Natural killer cell (primary cell): ENCODE measurements at regions not wholly inside any gene's neighbourhood (a gene's known extent, or its start where the extent isn't known, plus 50 kb on each side); places are given as distances from the start of the nearest gene placed in this dataset.

Experiments
- ATAC-seq, 3 donors: fragments of 150-1000 bp in 2 of 3; fragments of 200-7000 bp in 1 of 3; cut with Tn5 transposase; 1 replicate in 1 of 3; 2 replicates in 2 of 3; pipeline ENCODE4 v1.10.0; 2021; ENCODE audit warnings: mild to moderate bottlenecking in 2 of 3, moderate library complexity in 2 of 3
- DNase-seq, 2 donors: peaks; one replicate each; pipeline versions ENCODE4 v3.0.0 to v3.0.0-alpha.2; 2013 to 2021; ENCODE audit warnings: mixed read lengths in 1 of 2
- H3K27ac ChIP-seq: one replicate; pipeline ENCODE4 v1.5.1; 2013; ENCODE audit warnings: mild to moderate bottlenecking, low read length
- H3K27me3 ChIP-seq: one replicate; pipeline ENCODE4 v1.6.1; 2013; ENCODE audit warnings: low read length; ENCODE audit not compliant: control insufficient read depth, insufficient read depth
- H3K36me3 ChIP-seq: one replicate; pipeline ENCODE4 v1.6.1; 2013; ENCODE audit warnings: low read length; ENCODE audit not compliant: control insufficient read depth, insufficient read depth
- H3K4me1 ChIP-seq: one replicate; pipeline ENCODE4 v1.6.1; 2013; ENCODE audit warnings: low read length; ENCODE audit not compliant: control insufficient read depth, insufficient read depth
- H3K4me3 ChIP-seq: one replicate; pipeline ENCODE4 v1.5.1; 2013; ENCODE audit warnings: low read length
- H3K9me3 ChIP-seq: one replicate; pipeline ENCODE4 v1.6.1; 2013; ENCODE audit warnings: low read length; ENCODE audit not compliant: control insufficient read depth, insufficient read depth
- H3K27ac Mint-ChIP-seq, 2 donors: one replicate each; pipeline ENCODE4 v1.8.0; 2022; ENCODE audit warnings: mild to moderate bottlenecking in 2 of 2, mixed read lengths in 2 of 2, moderate library complexity in 1 of 2
- H3K27me3 Mint-ChIP-seq, 2 donors: one replicate each; pipeline ENCODE4 v1.8.0; 2022; ENCODE audit warnings: low read depth in 2 of 2, mixed read lengths in 2 of 2
- H3K36me3 Mint-ChIP-seq: one replicate; pipeline ENCODE4 v1.8.0; 2022; ENCODE audit warnings: mixed read lengths
- H3K4me1 Mint-ChIP-seq, 2 donors: one replicate each; pipeline ENCODE4 v1.8.0; 2022; ENCODE audit warnings: mixed read lengths in 2 of 2
- H3K4me3 Mint-ChIP-seq: one replicate; pipeline ENCODE4 v1.8.0; 2022; ENCODE audit warnings: mild to moderate bottlenecking, moderate library complexity, mixed read lengths
- H3K9me3 Mint-ChIP-seq, 2 donors: one replicate each; pipeline ENCODE4 v1.8.0; 2022; ENCODE audit warnings: mixed read lengths in 2 of 2
- CTCF ChIP-seq: fragments of 200-600 bp; IDR thresholded peaks from one replicate; pipeline ENCODE4 v1.8.0; 2022; ENCODE audit warnings: antibody characterized with exemption
- WGBS: methylation state at CpG from one replicate; pipeline ENCODE4 v1.1.7; 2013; ENCODE audit warnings: missing lambda C conversion rate; ENCODE audit not compliant: insufficient coverage; 5-methylcytosine and 5-hydroxymethylcytosine counted together
- intact Hi-C: fragments of 100-400 bp; cut with micrococcal nuclease; formaldehyde crosslinking; loops from one replicate; pipeline ENCODE4 v1.14.2; 2022

- ATAC-seq (no peak), DNase-seq (no peak)
- Histone ChIP-seq H3K4me3 (no peak overlapping the region), H3K27me3 (no peaks in the 10 kb centered on the region), H3K36me3 (no peaks in the 10 kb centered on the region), H3K27ac (no peak overlapping the region), H3K4me1 (no peaks in the 10 kb centered on the region), H3K9me3 (no peaks in the 10 kb centered on the region)
- TF ChIP-seq CTCF: no peak
- 89% methylated on average over 8 of the region's 8 CpGs for WGBS
- H3K27ac Mint-ChIP-seq: no peak overlapping the region
- H3K27me3 Mint-ChIP-seq: no peaks in the 10 kb centered on the region
- intact Hi-C loops: no loop called here
- no peaks in the 10 kb centered on the region for H3K4me1 Mint-ChIP-seq
- H3K36me3 Mint-ChIP-seq: no peaks in the 10 kb centered on the region
- no peak overlapping the region for H3K4me3 Mint-ChIP-seq
- H3K9me3 Mint-ChIP-seq: peaks cover 2 to 3% of the 10 kb centered on the region in 2 donors
Measured at GRCh38 chr12:39047539-39048262, 142.3 kb upstream of the CPNE8 start.

GRCh38 chr12:39044754-39045153 is 139.4 kb upstream of the CPNE8 start:
- Histone ChIP-seq H3K9me3 (no peaks in the 10 kb centered on the region), H3K27ac (no peak overlapping the region), H3K36me3 (no peaks in the 10 kb centered on the region), H3K4me1 (no peaks in the 10 kb centered on the region), H3K27me3 (no peaks in the 10 kb centered on the region), H3K4me3 (no peak overlapping the region)
- Mint-ChIP-seq H3K4me3 (no peak overlapping the region), H3K27ac (no peak overlapping the region), H3K4me1 (no peaks in the 10 kb centered on the region), H3K27me3 (no peaks in the 10 kb centered on the region), H3K9me3 (peaks cover 3% of the 10 kb centered on the region in 2 donors), H3K36me3 (no peaks in the 10 kb centered on the region)
- intact Hi-C loops: no loop called here
- no peak for ATAC-seq
- WGBS: 80% methylated on average over 3 of the region's 3 CpGs
- no peak for TF ChIP-seq CTCF
- no peak for DNase-seq

- Mint-ChIP-seq H3K36me3 (no peaks in the 10 kb centered on the region), H3K27me3 (no peaks in the 10 kb centered on the region), H3K4me1 (no peaks in the 10 kb centered on the region), H3K4me3 (no peak overlapping the region), H3K27ac (no peak overlapping the region), H3K9me3 (peaks cover 2 to 3% of the 10 kb centered on the region in 2 donors)
- no peak for TF ChIP-seq CTCF
- intact Hi-C loops: no loop called here
- ATAC-seq: no peak
- Histone ChIP-seq H3K36me3 (no peaks in the 10 kb centered on the region), H3K4me3 (no peak overlapping the region), H3K4me1 (no peaks in the 10 kb centered on the region), H3K27ac (no peak overlapping the region), H3K9me3 (no peaks in the 10 kb centered on the region), H3K27me3 (no peaks in the 10 kb centered on the region)
- no peak for DNase-seq
- 75% methylated on average over 2 of the region's 2 CpGs for WGBS
Measured at GRCh38 chr12:39043424-39043822, 138.0 kb upstream of the CPNE8 start.

- H3K4me1 ChIP-seq: no peaks in the 10 kb centered on the region
- peaks cover 0 to 6% of the 10 kb centered on the region in 2 donors for H3K9me3 Mint-ChIP-seq
- DNase-seq: no peak
- no peaks in the 10 kb centered on the region for H3K27me3 Mint-ChIP-seq
- no peak overlapping the region for H3K4me3 ChIP-seq
- intact Hi-C loops: no loop called here
- no peak overlapping the region for H3K27ac Mint-ChIP-seq
- no peaks in the 10 kb centered on the region for H3K9me3 ChIP-seq
- TF ChIP-seq CTCF: no peak
- no peak overlapping the region for H3K27ac ChIP-seq
- 100% methylated on average over 2 of the region's 2 CpGs for WGBS
- H3K4me3 Mint-ChIP-seq: no peak overlapping the region
- H3K36me3 Mint-ChIP-seq: no peaks in the 10 kb centered on the region
- no peaks in the 10 kb centered on the region for H3K27me3 ChIP-seq
- no peaks in the 10 kb centered on the region for H3K36me3 ChIP-seq
- no peaks in the 10 kb centered on the region for H3K4me1 Mint-ChIP-seq
- ATAC-seq: no peak
Measured at GRCh38 chr12:39040275-39040674, 134.9 kb upstream of the CPNE8 start.
